Erythroblast (primary cell): ENCODE measurements at regions not wholly inside any gene's neighbourhood (a gene's known extent, or its start where the extent isn't known, plus 50 kb on each side); places are given as distances from the start of the nearest gene placed in this dataset.

Source experiments
- DNase-seq, 2 experiments: peaks; one replicate each; lab custom pipeline; 2025; lab: John Stamatoyannopoulos, UW
- GATA1 ChIP-seq: IDR thresholded peaks from 2 replicates; pipeline ENCODE4 v1.6.1; 2011; ENCODE audit warnings: low read depth, mild to moderate bottlenecking, control low read depth, low read length, moderate library complexity
- POLR2A ChIP-seq: IDR thresholded peaks from 2 replicates; pipeline ENCODE4 v1.6.1; 2011; ENCODE audit warnings: mild to moderate bottlenecking, low read length

- no peak for DNase-seq
- TF ChIP-seq GATA1: no peak
- TF ChIP-seq POLR2A: no peak
Measured at GRCh38 chr6:40728643-40729042, 141.5 kb upstream of the LRFN2 start.

GRCh38 chr6:40727271-40727670 is 140.1 kb upstream of the LRFN2 start:
- peak; percentile 36 to 39 for DNase-seq
- no peak for TF ChIP-seq POLR2A
- no peak for TF ChIP-seq GATA1

GRCh38 chr6:40726853-40727252 is 139.7 kb upstream of the LRFN2 start:
- no peak for DNase-seq
- TF ChIP-seq POLR2A (no peak), GATA1 (no peak)

- DNase-seq: peak in 1 of 2 experiments; percentile 13
- TF ChIP-seq GATA1 (no peak), POLR2A (no peak)
Measured at GRCh38 chr6:40725390-40725789, 138.2 kb upstream of the LRFN2 start.

GRCh38 chr6:40724886-40725285 is 137.7 kb upstream of the LRFN2 start:
- TF ChIP-seq GATA1 (no peak), POLR2A (no peak)
- DNase-seq: no peak

- TF ChIP-seq POLR2A: no peak
Measured at GRCh38 chr6:40723967-40724366, 136.8 kb upstream of the LRFN2 start.

GRCh38 chr6:40722553-40723258 is 135.5 kb upstream of the LRFN2 start:
- TF ChIP-seq GATA1 (no peak), POLR2A (no peak)
- no peak for DNase-seq

More at GRCh38 chr6:40723967-40724366, 136.8 kb upstream of the LRFN2 start:
- peak in 1 of 2 experiments; percentile 5 for DNase-seq

GRCh38 chr6:40722091-40722490 is 134.9 kb upstream of the LRFN2 start:
- no peak for DNase-seq
- TF ChIP-seq POLR2A (no peak), GATA1 (no peak)

- no peak for TF ChIP-seq POLR2A
- no peak for TF ChIP-seq GATA1
- no peak for DNase-seq
Measured at GRCh38 chr6:40721271-40721952, 134.2 kb upstream of the LRFN2 start.

- no peak for DNase-seq
- TF ChIP-seq POLR2A (no peak), GATA1 (no peak)
Measured at GRCh38 chr6:40720375-40720748, 133.2 kb upstream of the LRFN2 start.

- peak; percentile 32 to 45 for DNase-seq
- TF ChIP-seq POLR2A (no peak), GATA1 (no peak)
Measured at GRCh38 chr6:40719671-40720374, 132.7 kb upstream of the LRFN2 start.

GRCh38 chr6:40718401-40718800 is 131.2 kb upstream of the LRFN2 start:
- DNase-seq: no peak
- TF ChIP-seq GATA1 (no peak), POLR2A (no peak)

GRCh38 chr6:40717411-40718057 is 130.4 kb upstream of the LRFN2 start:
- DNase-seq: peak in 1 of 2 experiments; percentile 25
- no peak for TF ChIP-seq GATA1
- no peak for TF ChIP-seq POLR2A
